ENCODE measurements at regions not wholly inside any gene's neighbourhood (a gene's known extent, or its start where the extent isn't known, plus 50 kb on each side); places are given as distances from the start of the nearest gene placed in this dataset.
A peak's percentile ranks its signal among the peaks of the same experiment; 100 is the strongest.

- TF ChIP-seq ZNF646 (CRISPR knock-in tag; IDR thresholded peaks at IDR 0.05): 0 out of 2 replicates have a peak, but pooled peaks have one; percentile 19
- peak; percentile 86; the same call in 1 of the 2 replicates for TF ChIP-seq REPIN1 (CRISPR knock-in tag; IDR thresholded peaks at IDR 0.05; ENCODE audit: borderline replicate concordance, low read depth)
- TF ChIP-seq FOXA3 (CRISPR knock-in tag; IDR thresholded peaks at IDR 0.05): peak; percentile 98
- TF ChIP-seq EHMT2 (IDR thresholded peaks at IDR 0.05; ENCODE audit: borderline replicate concordance, low read depth, low read length): peak; percentile 23; the same call in 1 of the 2 replicates
- no peak for TF ChIP-seq NR2F2 (IDR thresholded peaks at IDR 0.05; ENCODE audit: borderline replicate concordance, low read depth)
- TF ChIP-seq NFKB2 (CRISPR knock-in tag; IDR thresholded peaks at IDR 0.05; ENCODE audit: borderline replicate concordance): peak; percentile 56; the same call in 1 of the 2 replicates
- peak; percentile 74 for TF ChIP-seq TFDP1 (CRISPR knock-in tag; IDR thresholded peaks at IDR 0.05; ENCODE audit: borderline replicate concordance)
- TF ChIP-seq IRF2 (CRISPR knock-in tag; IDR thresholded peaks at IDR 0.05): peak; percentile 76; the same call in 1 of the 2 replicates
- no peak for TF ChIP-seq HMGA1 (CRISPR knock-in tag; conservative IDR thresholded peaks at IDR 0.05)
- TF ChIP-seq NR2F6 (IDR thresholded peaks at IDR 0.05): peak; percentile 85
- TF ChIP-seq NR2F6 (CRISPR knock-in tag; IDR thresholded peaks at IDR 0.05): peak; percentile 86
- TF ChIP-seq ZNF143 (CRISPR knock-in tag; IDR thresholded peaks at IDR 0.05): peak; percentile 62; the same call in 1 of the 2 replicates
- TF ChIP-seq STAG1 (CRISPR knock-in tag; IDR thresholded peaks at IDR 0.05): peak; percentile 39
- no peak for TF ChIP-seq ZNF10 (CRISPR knock-in tag; IDR thresholded peaks at IDR 0.05; ENCODE audit: borderline replicate concordance, low read depth)
- TF ChIP-seq RBFOX2 (IDR thresholded peaks at IDR 0.05; ENCODE audit: low read depth, low read length): peak; percentile 77
- peak; percentile 12; the same call in 1 of the 2 replicates for TF ChIP-seq ZMYM4 (CRISPR knock-in tag; IDR thresholded peaks at IDR 0.05)
- TF ChIP-seq E2F1 (CRISPR knock-in tag; IDR thresholded peaks at IDR 0.05): 0 out of 2 replicates have a peak, but pooled peaks have one; percentile 27
- TF ChIP-seq ZNF253 (CRISPR knock-in tag; IDR thresholded peaks at IDR 0.05; ENCODE audit: borderline replicate concordance): 0 out of 2 replicates have a peak, but pooled peaks have one; percentile 20
- peak; percentile 82; the same call in 1 of the 2 replicates for TF ChIP-seq MLX (CRISPR knock-in tag; IDR thresholded peaks at IDR 0.05)
- TF ChIP-seq ZNF33B (CRISPR knock-in tag; IDR thresholded peaks at IDR 0.05): peak; percentile 91; the same call in 1 of the 2 replicates
Observed at GRCh38 chr1:234960722-234961455, 167.7 kb downstream of the TOMM20 start (continued).
